Gastroesophageal sphincter (tissue), 3 donors: ENCODE measurements at regions not wholly inside any gene's neighbourhood (a gene's known extent, or its start where the extent isn't known, plus 50 kb on each side); places are given as distances from the start of the nearest gene placed in this dataset.

Experiments used
- CTCF ChIP-seq, 4 experiments: fragments of 200-600 bp in 2 of 4; fragments of 450-650 bp in 2 of 4; sonication (generic) in 1 of 4; IDR thresholded peaks; one replicate each; pipeline ENCODE4 v1.5.1; 2017 to 2019; ENCODE audit warnings: antibody characterized with exemption in 4 of 4, mild to moderate bottlenecking in 2 of 4, moderate library complexity in 2 of 4
- POLR2AphosphoS5 ChIP-seq: sonication (generic); formaldehyde crosslinking; IDR thresholded peaks from one replicate; pipeline ENCODE4 v1.6.1; 2017; ENCODE audit warnings: antibody characterized with exemption

DNA sequence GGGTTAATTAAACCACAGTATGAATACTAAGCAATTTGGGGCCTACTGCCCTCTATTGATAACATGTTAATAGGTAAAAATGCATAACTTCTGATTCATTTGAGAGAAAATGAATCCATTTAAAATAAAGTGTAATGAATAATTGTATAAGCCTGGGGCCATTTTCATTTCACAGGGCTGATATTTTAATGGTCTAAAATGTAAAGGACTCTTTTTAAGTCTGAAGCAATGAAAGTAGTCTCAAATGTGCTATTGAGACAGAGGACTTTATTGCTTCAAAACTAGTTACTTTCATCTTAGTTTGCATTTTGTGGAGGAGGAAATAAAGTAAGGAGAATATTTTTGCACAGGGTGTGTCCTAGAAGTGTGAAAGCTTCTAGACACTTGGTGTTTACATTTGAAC, 155.4 kb downstream of the TLR5 start:
- TF ChIP-seq CTCF (IDR thresholded peaks at IDR 0.05) (no peak), POLR2AphosphoS5 (no peak)
